Endothelial cell of umbilical vein (primary cell): ENCODE measurements at regions not wholly inside any gene's neighbourhood (a gene's known extent, or its start where the extent isn't known, plus 50 kb on each side); places are given as distances from the start of the nearest gene placed in this dataset.

Source experiments
- BruUV-seq: library from RNA; stranded (reverse); fragments of 400-500 nt; replicated peaks from 2 replicates; lab custom pipeline; 2021; lab: Mats Ljungman, UMichigan
- CTCF ChIA-PET: fragments of 300-600, 350-600 bp; sonication (Branson Sonifier 250); formaldehyde crosslinking; loops from one replicate; lab custom pipeline; 2021; ENCODE audit warnings: antibody characterized with exemption, inconsistent platforms; lab: Charles Lee
- POLR2A ChIA-PET: fragments of 300-600, 350-600 bp; sonication (Branson Sonifier 250); formaldehyde crosslinking; loops from one replicate; lab custom pipeline; 2021; ENCODE audit warnings: antibody characterized with exemption, inconsistent platforms; lab: Charles Lee
- DNase-seq: peaks from one replicate; pipeline ENCODE4 v3.0.0-alpha.2; 2011; ENCODE audit warnings: low read depth, low spot score
- FAIRE-seq: peaks from 2 replicates; lab custom pipeline; 2011; peaks lifted over from hg19 to GRCh38; lab: Jason Lieb, UNC
- H2AFZ ChIP-seq: 2 replicates; pipeline ENCODE4 v1.6.0; 2012; ENCODE audit warnings: low read depth, low read length, control low read depth, inconsistent platforms
- H3K27ac ChIP-seq: 2 replicates; pipeline ENCODE4 v1.5.1; 2011; ENCODE audit warnings: low read depth, mild to moderate bottlenecking, control low read depth, low read length, moderate library complexity; ENCODE audit not compliant: insufficient read depth
- H3K27me3 ChIP-seq, 2 experiments: 2 replicates each; pipeline versions ENCODE4 v1.6.0 to v1.6.1; 2011; ENCODE audit warnings: low read length in 2 of 2, mixed read lengths in 1 of 2; ENCODE audit not compliant: control insufficient read depth in 2 of 2, insufficient read depth in 2 of 2
- H3K36me3 ChIP-seq, 2 experiments: 2 replicates in 1 of 2; 3 replicates in 1 of 2; pipeline ENCODE4 v1.5.1; 2011; ENCODE audit warnings: low read length in 2 of 2, mild to moderate bottlenecking in 1 of 2, moderate library complexity in 1 of 2; ENCODE audit not compliant: control insufficient read depth in 2 of 2, insufficient read depth in 2 of 2; ENCODE audit errors: extremely low read depth in 1 of 2
- H3K4me1 ChIP-seq: 3 replicates; pipeline ENCODE4 v1.5.1; 2011; ENCODE audit warnings: mild to moderate bottlenecking, low read length; ENCODE audit not compliant: control insufficient read depth, insufficient read depth; ENCODE audit errors: extremely low read depth
- H3K4me2 ChIP-seq: 2 replicates; pipeline ENCODE4 v1.6.1; 2011; ENCODE audit warnings: low read length, control low read depth, mixed read lengths; ENCODE audit not compliant: insufficient read depth
- H3K4me3 ChIP-seq, 3 experiments: fragments of 200-600 bp in 1 of 3; sonication (generic), shearing (Covaris generic) in 1 of 3; replicated peaks in 1 of 3; 2 replicates each; pipeline ENCODE4 v1.5.1; 2011 to 2016; ENCODE audit warnings: control low read depth in 3 of 3, low read length in 3 of 3, mild to moderate bottlenecking in 2 of 3, inconsistent platforms in 1 of 3, low read depth in 1 of 3, moderate library complexity in 1 of 3; ENCODE audit not compliant: insufficient read depth in 1 of 3
- H3K79me2 ChIP-seq: 2 replicates; pipeline ENCODE4 v1.6.0; 2012; ENCODE audit warnings: low read length, inconsistent platforms; ENCODE audit not compliant: control insufficient read depth, insufficient read depth
- H3K9ac ChIP-seq: replicated peaks from 2 replicates; pipeline ENCODE3; 2011; ENCODE audit warnings: low read length, control low read depth; ENCODE audit not compliant: insufficient read depth; ENCODE audit errors: extremely low read depth
- H3K9me1 ChIP-seq: replicated peaks from 3 replicates; pipeline ENCODE4 v1.6.0; 2011; ENCODE audit warnings: mild to moderate bottlenecking, low read length; ENCODE audit not compliant: control insufficient read depth, insufficient read depth; ENCODE audit errors: extremely low read depth
- H3K9me3 ChIP-seq: replicated peaks from 2 replicates; pipeline ENCODE4 v1.5.1; 2012; ENCODE audit warnings: low read length, inconsistent platforms; ENCODE audit not compliant: control insufficient read depth, insufficient read depth
- H4K20me1 ChIP-seq: replicated peaks from 2 replicates; pipeline ENCODE3; 2011; ENCODE audit warnings: mild to moderate bottlenecking, low read length; ENCODE audit not compliant: control insufficient read depth, insufficient read depth; ENCODE audit errors: extremely low read depth
- EZH2 ChIP-seq: IDR thresholded peaks from 2 replicates; pipeline ENCODE4 v1.6.1; 2012; ENCODE audit warnings: borderline replicate concordance, low read depth, mild to moderate bottlenecking, moderate library complexity, low read length, inconsistent platforms; ENCODE audit not compliant: severe bottlenecking
- FOS ChIP-seq: IDR thresholded peaks from 2 replicates; pipeline ENCODE4 v1.6.1; 2011; ENCODE audit warnings: mild to moderate bottlenecking, low read length, moderate library complexity, borderline replicate concordance; ENCODE audit not compliant: insufficient read depth
- GATA2 ChIP-seq: IDR thresholded peaks from 2 replicates; pipeline ENCODE4 v1.7.0; 2011; ENCODE audit warnings: low read depth, mild to moderate bottlenecking, moderate library complexity, mixed read lengths, low read length; ENCODE audit not compliant: insufficient read length, insufficient read depth
- JUN ChIP-seq: IDR thresholded peaks from 2 replicates; pipeline ENCODE4 v1.6.1; 2011; ENCODE audit warnings: borderline replicate concordance, low read depth; ENCODE audit not compliant: insufficient read length, insufficient read depth
- MAX ChIP-seq: IDR thresholded peaks from 2 replicates; pipeline ENCODE4 v1.6.1; 2011; ENCODE audit not compliant: insufficient read depth, insufficient read length
- MYC ChIP-seq: IDR thresholded peaks from one replicate; pipeline ENCODE4 v1.6.1; 2011; ENCODE audit warnings: mild to moderate bottlenecking, low read depth, low read length
- POLR2A ChIP-seq: IDR thresholded peaks from 2 replicates; pipeline ENCODE4 v1.6.1; 2012; ENCODE audit warnings: low read depth, mild to moderate bottlenecking, control low read depth, low read length
- POLR2AphosphoS5 ChIP-seq: IDR thresholded peaks from 2 replicates; pipeline ENCODE4 v1.6.1; 2012; ENCODE audit warnings: low read depth, mild to moderate bottlenecking, control low read depth, low read length, moderate library complexity; ENCODE audit not compliant: insufficient read depth
- dilution Hi-C: fragments of 300-500 bp; cut with MboI; formaldehyde crosslinking; loops from one replicate; pipeline ENCODE4 v1.15.0; 2019; ENCODE audit warnings: low sequenced_read_pairs; ENCODE audit not compliant: extremely low pct_ligation_motif_present
- intact Hi-C: fragments of 100-400 bp; cut with micrococcal nuclease; formaldehyde crosslinking; loops from one replicate; pipeline ENCODE4 v1.10.0; 2022
- TF ChIP-seq, protein P1 (sequence below), 2 donors: IDR thresholded peaks; 1 replicate in 1 of 2; 2 replicates in 1 of 2; pipeline ENCODE4 v1.5.1; 2011; ENCODE audit warnings: low read length in 2 of 2, mild to moderate bottlenecking in 2 of 2, moderate library complexity in 2 of 2, control low read depth in 1 of 2, inconsistent platforms in 1 of 2, low read depth in 1 of 2; ENCODE audit not compliant: insufficient read depth in 1 of 2; ENCODE audit errors: extremely low read depth in 1 of 2

DNA sequence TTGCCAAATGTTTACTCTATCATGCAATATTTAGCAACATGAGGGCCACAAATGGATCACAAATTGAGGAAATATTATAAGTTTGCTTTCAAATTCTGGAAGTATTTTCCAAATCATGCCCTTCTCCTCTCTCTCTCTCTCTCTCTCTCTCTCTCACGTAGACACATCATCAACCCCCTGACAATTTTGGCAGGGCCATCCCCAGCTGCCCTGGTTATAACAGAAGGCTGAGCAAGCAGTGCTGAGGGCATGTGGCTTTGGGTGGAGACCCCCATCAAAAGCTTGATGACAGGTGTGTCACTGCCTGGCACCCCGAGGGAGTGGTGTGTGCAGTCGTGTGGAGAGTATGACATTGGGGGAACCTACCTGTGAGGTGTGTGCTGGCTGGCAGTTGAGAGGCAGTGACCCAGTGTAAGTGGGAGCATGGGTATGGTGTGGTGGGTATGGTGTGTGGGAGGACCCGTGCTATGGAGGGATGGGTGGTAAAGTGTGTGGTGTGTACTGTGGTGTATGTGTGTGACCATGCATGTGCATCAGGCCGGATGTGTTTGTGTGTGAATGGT, 224.5 kb downstream of the TTC32 start:
- no peaks in the 10 kb centered on the region for H3K27me3 ChIP-seq
- TF ChIP-seq, protein P1, sequence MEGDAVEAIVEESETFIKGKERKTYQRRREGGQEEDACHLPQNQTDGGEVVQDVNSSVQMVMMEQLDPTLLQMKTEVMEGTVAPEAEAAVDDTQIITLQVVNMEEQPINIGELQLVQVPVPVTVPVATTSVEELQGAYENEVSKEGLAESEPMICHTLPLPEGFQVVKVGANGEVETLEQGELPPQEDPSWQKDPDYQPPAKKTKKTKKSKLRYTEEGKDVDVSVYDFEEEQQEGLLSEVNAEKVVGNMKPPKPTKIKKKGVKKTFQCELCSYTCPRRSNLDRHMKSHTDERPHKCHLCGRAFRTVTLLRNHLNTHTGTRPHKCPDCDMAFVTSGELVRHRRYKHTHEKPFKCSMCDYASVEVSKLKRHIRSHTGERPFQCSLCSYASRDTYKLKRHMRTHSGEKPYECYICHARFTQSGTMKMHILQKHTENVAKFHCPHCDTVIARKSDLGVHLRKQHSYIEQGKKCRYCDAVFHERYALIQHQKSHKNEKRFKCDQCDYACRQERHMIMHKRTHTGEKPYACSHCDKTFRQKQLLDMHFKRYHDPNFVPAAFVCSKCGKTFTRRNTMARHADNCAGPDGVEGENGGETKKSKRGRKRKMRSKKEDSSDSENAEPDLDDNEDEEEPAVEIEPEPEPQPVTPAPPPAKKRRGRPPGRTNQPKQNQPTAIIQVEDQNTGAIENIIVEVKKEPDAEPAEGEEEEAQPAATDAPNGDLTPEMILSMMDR (IDR thresholded peaks at IDR 0.05; ENCODE audit: extremely low read depth in 1 of 2, insufficient read depth in 1 of 2, low read depth in 1 of 2, low read length in 2 of 2): no peak
- TF ChIP-seq MYC (no peak), POLR2AphosphoS5 (no peak), GATA2 (no peak), EZH2 (no peak), MAX (no peak), FOS (no peak), POLR2A (no peak), JUN (no peak)
- H3K27ac ChIP-seq: no peak overlapping the region
- FAIRE-seq: no peak
- no peaks in the 10 kb centered on the region for H3K9me1 ChIP-seq
- H4K20me1 ChIP-seq: no peaks in the 10 kb centered on the region
- H3K9me3 ChIP-seq: no peaks in the 10 kb centered on the region
- ChIA-PET CTCF (no interaction called here), POLR2A (no interaction called here)
- no peaks in the 10 kb centered on the region for H3K4me1 ChIP-seq
- H3K79me2 ChIP-seq: no peaks in the 10 kb centered on the region
- H3K4me2 ChIP-seq: no peak overlapping the region
- no peak overlapping the region for H3K4me3 ChIP-seq
- H2AFZ ChIP-seq: no peak overlapping the region
- dilution Hi-C loops: no loop called here
- no peak for DNase-seq
- no peaks in the 10 kb centered on the region for H3K36me3 ChIP-seq
- no TSS peak for BruUV-seq
- H3K9ac ChIP-seq: no peak overlapping the region
- intact Hi-C loops: no loop called here
